Stimulated activated CD8-positive, alpha-beta memory T cell treated with anti-CD3 and anti-CD28 coated beads, Interleukin-7, amount 100 ng/mL, for 48 hours (primary cell): ENCODE measurements at regions not wholly inside any gene's neighbourhood (a gene's known extent, or its start where the extent isn't known, plus 50 kb on each side); places are given as distances from the start of the nearest gene placed in this dataset.

ENCODE experiments used
- DNase-seq, 2 donors: peaks; one replicate each; pipeline ENCODE4 v3.0.0-alpha.2; 2020; ENCODE audit warnings: low read depth in 1 of 2; ENCODE audit errors: extremely low read depth in 1 of 2

DNA sequence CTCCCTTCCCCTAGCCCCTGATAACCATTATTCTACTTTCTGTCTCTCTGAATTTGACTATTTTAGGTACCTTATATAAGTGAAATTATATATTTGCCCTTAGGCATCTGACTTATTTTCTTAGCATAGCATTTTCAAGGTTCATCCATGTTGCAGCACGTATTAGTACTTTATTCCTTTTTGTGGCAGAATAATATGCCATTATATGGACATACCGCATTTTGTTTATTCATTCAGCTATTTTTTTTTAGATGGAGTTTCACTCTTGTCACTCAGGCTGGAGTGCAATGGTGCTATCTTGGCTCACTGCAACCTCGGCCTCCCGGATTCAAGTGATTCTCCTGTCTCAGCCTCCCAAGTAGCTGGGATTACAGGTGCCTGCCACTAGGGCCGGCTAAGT, 326.2 kb upstream of the PLXNA2 start:
- no peak for DNase-seq

DNA sequence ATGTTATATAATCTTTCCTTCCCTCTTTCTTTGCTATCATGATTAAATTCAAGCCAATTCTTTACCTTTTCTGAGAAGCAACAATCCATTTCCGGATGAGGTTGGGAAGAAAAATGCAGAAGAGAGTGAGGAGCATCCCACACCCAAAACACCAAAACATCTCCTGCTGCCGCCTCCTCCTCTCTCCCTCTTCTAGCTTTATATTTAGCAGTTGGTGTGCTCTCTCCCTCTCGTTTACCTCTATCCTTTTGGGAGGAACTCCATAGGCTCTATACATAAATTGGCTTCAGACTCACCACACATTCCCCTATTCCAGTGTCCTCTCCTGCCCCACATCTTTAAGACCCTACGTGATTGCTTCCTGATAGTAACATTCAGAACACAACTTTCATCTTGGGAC, 332.2 kb upstream of the PLXNA2 start:
- DNase-seq: no peak

DNA sequence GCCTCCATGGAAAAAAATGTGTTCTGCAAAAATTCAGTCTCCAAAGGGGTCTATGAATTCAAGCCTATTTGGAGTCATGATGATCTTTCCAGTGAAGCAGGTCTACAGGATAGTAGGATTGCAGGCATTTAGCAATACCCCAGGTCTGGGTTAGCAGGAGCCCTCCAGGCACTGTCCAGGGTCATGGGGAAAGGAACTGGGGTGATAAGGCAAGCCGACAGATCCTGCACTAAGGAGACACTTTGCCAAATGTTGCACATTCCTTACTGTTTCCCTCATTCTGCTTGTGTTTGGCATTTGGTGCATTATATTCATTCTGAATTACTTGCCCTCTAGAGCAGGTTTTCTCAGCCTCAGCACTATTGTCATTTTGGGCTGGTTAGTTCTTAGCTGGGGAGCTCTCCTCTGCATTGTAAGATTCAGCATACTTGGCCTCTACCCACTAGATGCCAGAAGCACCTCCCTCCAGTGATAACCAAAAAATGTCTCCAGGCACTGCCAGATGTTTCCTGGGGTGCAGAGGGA, 333.3 kb upstream of the PLXNA2 start:
- no peak for DNase-seq

DNA sequence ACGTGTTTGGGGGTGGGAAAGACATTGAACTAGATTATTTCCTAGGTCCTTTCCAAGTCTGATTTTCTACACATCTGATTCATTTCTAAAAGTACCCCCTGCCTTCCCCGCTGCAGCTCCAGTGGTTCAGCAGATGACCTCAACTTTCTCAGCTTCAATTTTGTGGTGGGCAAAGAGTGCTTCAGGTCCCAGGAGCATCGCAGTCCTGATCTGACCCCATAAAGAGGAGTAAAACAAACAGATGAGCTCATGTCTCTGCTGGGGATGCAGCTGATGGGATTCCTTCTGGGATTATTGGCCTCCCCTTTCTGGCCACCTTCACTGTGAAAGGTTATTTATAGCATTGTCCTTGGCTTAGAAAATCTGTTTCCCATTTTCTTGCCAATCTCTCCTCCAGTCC, 337.0 kb upstream of the PLXNA2 start:
- DNase-seq: no peak

DNA sequence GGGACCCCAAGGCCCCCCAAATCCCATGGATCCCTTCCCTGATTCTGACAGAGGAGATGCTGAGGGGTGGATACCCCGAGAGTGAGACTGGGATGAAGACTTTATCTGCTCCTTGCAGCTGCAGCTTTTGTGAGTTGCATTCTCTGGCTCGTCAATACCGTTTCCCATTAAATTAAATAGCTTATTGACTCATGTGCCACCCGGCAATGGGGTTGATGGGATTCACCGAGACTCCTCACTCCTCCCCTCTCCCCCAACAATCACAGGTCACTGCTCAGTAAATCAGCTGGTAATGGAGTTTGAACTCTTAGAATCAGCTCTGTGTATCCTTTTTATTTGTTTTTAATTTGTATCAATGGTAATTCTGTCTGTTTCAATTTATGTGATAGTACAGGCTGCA, 337.5 kb upstream of the PLXNA2 start:
- no peak for DNase-seq

DNA sequence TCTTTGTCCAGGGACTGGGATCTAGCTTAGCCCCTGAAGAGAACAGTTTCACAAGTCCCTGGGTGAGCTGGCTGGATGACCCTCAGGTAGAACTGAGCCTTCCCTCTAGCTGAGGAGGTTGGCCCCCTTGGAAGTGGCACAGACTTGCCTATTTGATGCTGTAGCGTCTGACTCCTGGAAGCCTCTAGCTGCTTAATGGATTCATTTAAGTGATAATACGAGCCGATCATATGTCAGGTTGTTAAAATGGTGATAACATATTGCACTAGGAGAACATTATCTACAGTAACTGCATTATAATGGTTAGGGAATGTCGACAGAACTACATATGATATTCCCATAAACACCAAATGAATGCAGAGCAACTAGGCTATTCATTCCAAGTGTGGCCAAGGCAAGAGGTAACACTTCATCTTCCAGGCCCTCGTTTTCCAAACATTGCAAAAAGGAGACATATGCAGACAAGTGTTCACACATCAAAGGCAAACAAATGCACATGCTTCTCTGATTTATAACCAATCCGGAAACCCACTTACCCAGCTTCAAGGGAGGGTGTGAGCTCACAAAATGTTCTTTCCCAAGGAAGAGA, 340.1 kb upstream of the PLXNA2 start:
- DNase-seq: no peak

DNA sequence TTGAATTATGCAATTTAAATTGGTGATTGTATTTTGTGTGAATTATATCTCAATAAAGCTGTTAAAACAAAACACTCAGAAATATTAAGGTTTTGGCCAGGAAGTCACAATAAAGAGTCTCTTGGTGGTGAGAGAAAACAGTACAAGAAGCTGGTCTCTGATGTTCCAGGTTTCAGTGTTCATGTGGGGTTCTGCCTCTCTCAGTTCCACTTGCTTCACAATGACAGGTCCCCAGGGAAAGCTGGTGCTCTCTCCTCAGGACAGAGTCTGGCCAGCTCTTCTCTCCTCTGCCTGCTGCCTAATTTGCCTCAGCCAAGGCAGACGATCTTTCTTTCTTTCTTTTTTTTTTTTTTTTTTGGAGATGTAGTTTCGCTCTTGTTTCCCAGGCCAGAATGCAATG, 342.9 kb upstream of the PLXNA2 start:
- DNase-seq: no peak

DNA sequence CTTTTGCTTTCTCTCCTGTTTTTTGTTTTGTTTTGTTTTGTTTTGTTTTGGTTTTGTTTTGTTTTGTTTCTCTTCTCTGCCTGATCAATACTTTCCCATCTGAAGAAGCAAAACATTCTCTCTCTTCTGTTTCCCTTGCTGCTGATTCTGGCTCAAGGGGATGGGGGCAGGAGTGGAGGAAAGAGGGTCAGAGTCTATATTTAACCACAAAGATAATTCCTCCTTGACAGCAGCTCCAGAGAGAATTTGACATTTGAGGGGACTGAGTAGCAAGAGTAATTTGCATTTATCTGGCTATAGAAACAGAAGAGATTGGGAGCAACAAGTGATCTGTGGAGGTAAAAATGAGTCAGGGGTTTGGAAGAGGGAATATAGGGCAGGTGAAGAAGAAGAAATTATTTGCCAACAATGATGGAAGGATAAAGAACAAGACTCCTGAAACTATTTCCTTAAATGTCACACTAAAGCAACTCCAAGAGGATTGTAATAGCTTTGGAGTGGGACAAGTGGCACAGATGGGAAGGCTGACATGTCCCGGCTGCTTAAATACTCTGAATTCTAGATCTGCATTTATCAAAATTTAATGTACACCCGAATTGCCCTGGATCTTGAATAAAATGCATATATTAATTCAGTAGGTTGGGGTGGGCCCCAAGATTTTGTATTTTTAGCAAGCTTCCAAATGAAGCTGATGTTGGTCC, 349.3 kb upstream of the PLXNA2 start:
- DNase-seq: no peak

DNA sequence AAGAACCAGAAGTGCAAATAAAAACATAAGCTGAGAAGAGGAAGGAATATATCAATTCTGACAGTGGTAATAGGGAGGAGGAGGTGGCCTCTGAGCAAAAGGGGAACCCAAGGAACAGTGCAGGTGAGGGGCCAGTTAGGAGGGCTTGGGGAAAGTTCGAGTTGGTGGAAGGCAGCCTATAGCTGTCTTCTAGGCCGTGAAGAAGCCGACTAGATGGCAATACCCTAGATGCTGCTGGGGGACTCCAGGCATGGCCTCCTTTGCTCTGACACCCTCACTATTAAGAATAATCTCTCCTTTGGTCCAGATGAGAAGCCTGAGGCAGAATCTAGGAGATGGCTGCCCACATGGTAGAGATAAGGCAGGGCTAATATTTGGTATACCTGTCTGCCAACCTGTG, 351.1 kb upstream of the PLXNA2 start:
- no peak for DNase-seq

DNA sequence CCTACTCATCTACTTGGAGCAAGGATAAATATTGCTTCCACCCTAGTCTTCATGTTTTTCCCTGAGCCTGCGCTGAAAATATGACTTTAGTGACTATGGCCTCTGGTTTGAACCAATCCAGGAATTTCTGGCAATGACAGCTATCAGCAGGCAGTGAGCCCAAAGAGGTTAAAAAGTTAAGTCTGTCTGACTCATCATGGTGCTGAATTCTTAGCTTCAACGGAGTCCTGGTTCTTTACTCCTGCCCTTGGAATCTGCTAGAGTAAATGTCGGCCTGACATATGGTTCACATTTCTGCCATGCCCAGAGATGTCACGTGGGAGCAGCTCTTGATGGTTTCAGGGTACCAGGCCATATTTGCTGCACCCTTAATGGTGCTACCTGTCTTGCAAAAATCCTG, 351.6 kb upstream of the PLXNA2 start:
- no peak for DNase-seq

DNA sequence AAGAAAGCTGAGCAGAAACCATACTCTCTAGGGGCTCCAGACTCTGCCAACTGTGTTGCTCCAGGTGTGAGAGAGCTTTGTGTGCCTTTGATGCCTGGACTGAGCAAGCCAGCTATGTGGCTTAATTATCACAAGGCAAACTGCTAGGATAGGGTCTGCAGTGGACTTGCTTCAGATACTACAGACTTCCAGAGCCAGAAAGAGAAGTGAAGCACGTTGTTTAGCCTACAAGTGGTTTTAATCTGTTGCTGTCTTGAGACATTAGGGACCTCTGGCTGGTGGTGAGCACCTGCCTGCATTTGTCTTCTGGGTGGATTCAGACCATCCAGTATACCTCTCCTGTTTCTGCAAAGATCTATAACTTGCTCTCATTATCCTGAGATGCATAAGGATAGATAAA, 353.4 kb upstream of the PLXNA2 start:
- DNase-seq: no peak

DNA sequence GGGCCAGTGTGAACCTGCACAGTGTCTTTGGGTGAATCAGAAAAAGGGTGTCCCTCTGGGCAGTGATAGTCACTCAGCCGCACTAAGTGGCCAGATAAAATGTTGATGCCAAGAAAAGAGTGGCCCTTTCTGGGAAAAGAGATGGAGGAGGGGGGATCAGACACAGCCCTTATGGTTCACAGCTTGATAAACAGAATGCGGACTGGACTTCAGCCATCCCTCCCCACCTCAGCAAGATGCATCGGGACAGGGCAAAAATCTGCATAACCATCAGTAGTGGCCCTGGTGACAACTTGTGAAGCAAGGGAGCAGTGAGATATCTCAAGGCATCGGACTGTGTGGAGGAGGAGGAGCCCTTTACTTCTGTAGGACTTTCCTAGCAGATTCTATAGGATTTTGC, 353.8 kb upstream of the PLXNA2 start:
- no peak for DNase-seq

DNA sequence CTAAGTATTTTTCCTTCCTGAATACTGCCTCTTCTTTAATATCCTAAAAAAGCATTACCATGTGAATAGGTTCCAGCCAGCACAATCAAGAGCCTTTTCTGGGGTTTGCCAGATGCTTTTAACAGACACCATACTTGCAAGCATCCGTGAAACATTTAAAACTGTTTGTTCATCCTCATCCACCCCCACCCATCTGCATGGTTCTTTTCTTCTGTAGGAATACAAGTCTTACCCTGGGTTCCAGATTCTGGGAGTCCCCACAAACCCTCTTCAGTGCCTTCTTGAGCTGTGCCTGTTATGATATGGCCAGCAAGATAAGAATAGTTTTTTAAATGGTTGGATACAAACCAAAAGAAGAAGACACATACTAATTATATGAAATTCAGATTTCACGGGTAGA, 354.9 kb upstream of the PLXNA2 start:
- no peak for DNase-seq

DNA sequence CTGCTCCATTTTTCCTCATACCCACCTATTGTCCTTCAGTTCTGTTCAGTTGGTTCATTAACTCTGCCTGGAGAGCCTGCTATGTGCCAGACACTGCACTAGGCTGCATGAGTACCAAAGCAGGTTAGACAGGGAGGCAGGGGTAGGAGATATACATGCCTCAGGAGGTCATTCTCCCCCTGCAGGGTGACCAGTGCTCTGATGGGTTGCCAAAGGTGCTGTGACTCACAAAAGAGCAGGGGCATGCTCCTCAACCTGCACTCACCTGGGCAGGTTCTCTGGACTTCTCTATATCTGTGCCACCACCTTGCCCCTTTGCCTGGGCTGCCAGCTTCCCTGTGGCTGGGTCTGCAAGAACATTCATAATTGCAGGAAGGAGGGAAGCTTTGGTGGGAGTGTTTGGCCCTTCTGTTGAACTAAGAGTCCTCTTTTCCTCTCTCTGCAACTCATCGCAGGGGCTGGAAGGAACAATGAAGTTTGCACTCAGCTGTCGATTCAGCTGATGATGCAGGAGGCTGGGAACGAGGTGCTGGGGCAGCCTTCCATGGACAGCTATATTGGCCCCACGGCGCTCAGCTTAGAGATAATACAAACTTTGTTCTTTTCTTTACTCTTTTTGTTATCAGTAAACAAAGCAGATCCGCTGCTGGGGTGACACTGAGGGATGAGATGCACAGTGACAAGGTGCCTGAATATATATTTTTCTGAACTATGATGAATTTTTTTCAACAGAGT, 356.4 kb upstream of the PLXNA2 start:
- no peak for DNase-seq

DNA sequence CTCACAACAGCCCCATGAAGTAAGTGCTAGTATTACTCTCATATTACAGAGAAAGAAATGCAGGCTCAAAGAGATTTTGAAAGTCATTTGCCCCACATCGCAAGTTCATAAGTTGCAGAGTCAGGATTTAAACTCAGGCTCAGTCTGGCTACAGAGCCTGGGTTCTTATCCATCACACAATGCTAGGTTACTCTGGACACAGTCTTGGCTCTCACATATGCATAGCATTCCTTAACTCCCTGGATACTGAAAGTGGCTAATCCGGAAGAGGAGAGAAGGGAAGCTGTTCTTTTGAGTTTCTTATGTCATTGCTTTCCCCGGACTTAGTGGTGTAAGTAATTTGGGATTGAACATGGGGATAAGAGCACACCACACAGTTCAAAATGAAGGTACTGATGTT, 357.4 kb upstream of the PLXNA2 start:
- no peak for DNase-seq

DNA sequence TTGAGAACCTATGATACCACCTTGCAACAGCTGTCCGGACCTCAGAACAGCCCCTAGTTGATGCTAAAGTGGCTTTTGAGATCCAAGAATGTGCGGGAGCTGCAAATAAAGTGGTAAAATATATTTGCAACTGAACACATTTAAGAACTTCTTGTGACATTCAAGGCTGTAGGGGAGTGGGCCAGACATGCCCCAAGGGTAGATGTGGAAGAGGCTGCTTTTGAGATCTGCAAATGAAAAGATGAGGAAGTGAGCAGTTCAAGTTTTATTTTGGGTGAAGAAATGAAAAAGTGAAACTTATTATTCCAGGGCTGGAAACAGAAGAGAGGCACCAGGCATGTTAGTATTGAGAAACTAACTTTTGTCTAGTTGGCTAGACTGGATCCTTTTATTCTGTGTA, 359.5 kb upstream of the PLXNA2 start:
- no peak for DNase-seq

DNA sequence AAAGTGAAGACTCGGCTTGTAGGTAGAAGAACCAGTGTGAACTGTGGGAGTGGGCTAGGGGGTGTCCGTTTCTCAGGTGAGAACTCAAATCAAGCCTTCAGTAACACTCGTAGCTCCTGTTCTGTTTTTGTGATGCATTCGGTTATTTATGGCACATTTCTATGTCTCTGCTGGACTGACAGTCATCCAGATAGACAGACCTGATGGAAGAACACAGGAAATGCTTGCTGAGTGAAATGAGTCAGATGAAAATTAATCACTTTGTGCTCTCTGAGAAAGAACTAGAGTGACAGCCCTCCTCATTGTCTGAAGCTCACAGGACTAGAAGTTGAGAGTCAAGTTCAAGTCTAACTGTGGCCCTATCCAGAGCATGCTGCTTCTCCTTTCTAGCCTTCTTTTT, 360.1 kb upstream of the PLXNA2 start:
- DNase-seq: no peak

DNA sequence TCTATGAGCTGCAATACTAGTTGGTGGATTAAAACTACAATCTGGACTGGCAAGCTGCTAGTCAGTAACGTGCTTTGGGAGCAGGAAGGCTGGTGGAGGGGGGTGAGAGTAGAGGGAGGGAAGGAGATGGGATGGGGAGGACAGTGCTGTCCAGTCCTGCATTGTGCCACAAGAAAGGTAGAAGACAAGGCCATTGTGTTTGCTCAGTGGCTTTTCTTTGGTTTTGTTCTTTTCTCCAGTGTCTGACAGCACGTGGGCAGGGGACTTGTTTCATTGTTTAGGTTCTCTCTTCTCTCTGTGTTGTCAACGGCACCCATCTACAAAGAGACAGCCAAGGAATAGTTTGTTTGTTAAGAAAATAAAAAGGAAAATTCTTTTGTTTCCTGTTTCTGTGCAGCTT, 362.8 kb upstream of the PLXNA2 start:
- DNase-seq: no peak

DNA sequence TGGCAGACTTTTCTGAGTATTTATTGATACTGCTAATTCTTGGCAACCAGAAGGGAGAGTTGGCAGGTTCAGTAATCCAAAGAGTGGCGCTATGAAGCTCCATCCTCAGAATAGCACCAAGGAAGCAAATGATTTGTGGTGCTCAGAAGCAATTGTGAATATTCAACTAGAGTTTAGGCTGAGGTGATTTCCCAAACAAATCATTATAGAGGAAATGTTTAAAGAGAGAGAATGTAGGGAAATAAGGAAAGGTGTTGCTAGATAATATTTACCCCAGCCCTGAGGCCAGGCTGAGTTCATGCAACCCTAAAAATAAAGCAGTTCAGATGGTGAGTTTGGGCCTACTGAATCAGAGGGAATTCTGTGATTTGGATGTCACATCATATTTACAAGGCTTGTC, 363.4 kb upstream of the PLXNA2 start:
- no peak for DNase-seq

DNA sequence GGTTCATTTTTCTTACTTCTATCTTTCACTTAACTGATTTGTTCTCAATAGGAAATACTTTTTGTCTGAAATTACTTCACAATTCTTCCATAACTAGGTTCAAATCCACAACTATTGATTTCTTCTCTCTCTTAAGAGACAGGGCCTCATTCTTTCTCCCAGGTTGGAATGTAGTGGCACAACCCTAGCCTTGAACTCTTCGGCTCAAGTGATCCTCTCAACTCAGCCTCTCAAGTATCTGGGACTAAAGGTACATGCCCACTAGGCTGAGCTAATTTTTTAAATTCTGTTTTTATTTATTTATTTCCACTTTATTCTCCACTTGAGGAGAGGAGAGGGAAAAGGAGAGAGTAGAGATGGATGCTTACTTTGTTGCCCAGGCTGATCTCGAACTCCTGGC, 370.4 kb upstream of the PLXNA2 start:
- no peak for DNase-seq

DNA sequence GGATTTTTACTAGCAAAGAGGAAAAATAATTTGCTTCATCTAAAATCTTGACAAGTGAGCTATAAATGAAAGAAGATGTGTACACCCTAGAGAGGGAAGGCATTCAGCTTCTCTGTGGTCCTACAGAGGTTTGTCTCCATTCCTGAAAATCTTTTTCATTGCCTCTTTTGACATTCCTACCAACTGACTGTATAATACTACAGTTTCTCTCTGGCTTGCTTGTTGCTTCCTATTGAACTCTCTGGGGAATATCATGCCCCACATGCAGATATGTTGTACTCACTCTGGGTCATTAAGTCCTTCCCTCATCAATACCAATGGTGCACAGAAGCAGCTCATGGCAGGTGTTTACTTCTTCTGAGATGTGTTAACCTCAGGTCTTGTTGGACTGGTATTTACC, 371.2 kb upstream of the PLXNA2 start:
- no peak for DNase-seq

DNA sequence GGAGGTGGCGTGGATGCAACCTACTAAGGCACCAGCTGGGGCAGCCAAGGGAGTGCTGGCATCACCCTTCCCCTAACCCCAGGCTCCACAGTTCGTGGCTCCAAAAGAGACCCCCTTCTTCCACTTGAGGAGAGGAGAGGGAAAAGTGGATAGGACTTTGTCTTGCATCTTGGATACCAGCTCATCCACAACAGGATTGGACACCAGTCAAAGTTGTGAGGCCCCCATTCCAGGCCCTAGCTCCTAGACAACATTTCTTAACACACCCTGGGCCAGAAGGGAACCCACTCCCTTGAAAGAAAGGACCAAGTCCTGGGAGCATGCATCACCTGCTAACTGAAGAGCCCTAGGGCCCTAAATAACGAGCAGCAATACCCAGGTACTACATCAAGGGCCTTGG, 372.6 kb upstream of the PLXNA2 start:
- no peak for DNase-seq
